Effector memory CD4-positive, alpha-beta T cell (primary cell): ENCODE measurements at regions not wholly inside any gene's neighbourhood (a gene's known extent, or its start where the extent isn't known, plus 50 kb on each side); places are given as distances from the start of the nearest gene placed in this dataset.

ENCODE experiments used
- DNase-seq, 3 donors: peaks; one replicate each; pipeline ENCODE4 v3.0.0-alpha.2; 2020
- H3K27ac ChIP-seq: 2 replicates; pipeline ENCODE4 v1.7.0; 2013; ENCODE audit warnings: mild to moderate bottlenecking, low read length, moderate library complexity; ENCODE audit not compliant: insufficient read depth, poor library complexity, severe bottlenecking
- H3K27me3 ChIP-seq: replicated peaks from 2 replicates; pipeline ENCODE4 v1.7.0; 2013; ENCODE audit warnings: mild to moderate bottlenecking, low read length; ENCODE audit not compliant: insufficient read depth, control insufficient read depth, poor library complexity, severe bottlenecking
- H3K36me3 ChIP-seq: 2 replicates; pipeline ENCODE4 v1.7.0; 2013; ENCODE audit warnings: mild to moderate bottlenecking, low read length, moderate library complexity; ENCODE audit not compliant: control insufficient read depth, insufficient read depth
- H3K4me1 ChIP-seq: 2 replicates; pipeline ENCODE4 v1.7.0; 2013; ENCODE audit warnings: low read length, mild to moderate bottlenecking; ENCODE audit not compliant: control insufficient read depth, insufficient read depth, poor library complexity, severe bottlenecking
- H3K4me3 ChIP-seq: 2 replicates; pipeline ENCODE4 v1.7.0; 2013; ENCODE audit warnings: low read length, low read depth, mild to moderate bottlenecking; ENCODE audit not compliant: insufficient read depth, poor library complexity, severe bottlenecking
- H3K9me3 ChIP-seq: 2 replicates; pipeline ENCODE4 v1.7.0; 2013; ENCODE audit warnings: mild to moderate bottlenecking, low read length, moderate library complexity; ENCODE audit not compliant: control insufficient read depth

GRCh38 chr12:132432126-132432705, 57.7 kb upstream of the FBRSL1 start:
- Histone ChIP-seq H3K27ac (no peak overlapping the region), H3K36me3 (no peaks in the 10 kb centered on the region), H3K4me3 (no peak overlapping the region), H3K4me1 (peaks cover 31% of the 10 kb centered on the region), H3K27me3 (no peaks in the 10 kb centered on the region), H3K9me3 (no peaks in the 10 kb centered on the region)
- DNase-seq: no peak

GRCh38 chr12:132430838-132431774, 58.8 kb upstream of the FBRSL1 start:
- no peak overlapping the region for H3K4me3 ChIP-seq
- H3K9me3 ChIP-seq: no peaks in the 10 kb centered on the region
- no peak overlapping the region for H3K27ac ChIP-seq
- no peaks in the 10 kb centered on the region for H3K27me3 ChIP-seq
- no peak for DNase-seq
- no peaks in the 10 kb centered on the region for H3K36me3 ChIP-seq
- H3K4me1 ChIP-seq: peaks cover 24% of the 10 kb centered on the region

- Histone ChIP-seq H3K4me1 (peaks cover 24% of the 10 kb centered on the region), H3K4me3 (peak overlapping the region; percentile 31), H3K27me3 (no peaks in the 10 kb centered on the region), H3K9me3 (no peaks in the 10 kb centered on the region), H3K27ac (no peak overlapping the region), H3K36me3 (no peaks in the 10 kb centered on the region)
- DNase-seq: peak; percentile 24 to 55 (median 47)
These were observed 59.9 kb upstream of the FBRSL1 start for GRCh38 chr12:132429946-132430643.

- no peak overlapping the region for H3K27ac ChIP-seq
- DNase-seq: no peak
- H3K36me3 ChIP-seq: no peaks in the 10 kb centered on the region
- no peaks in the 10 kb centered on the region for H3K9me3 ChIP-seq
- H3K4me3 ChIP-seq: no peak overlapping the region
- no peaks in the 10 kb centered on the region for H3K27me3 ChIP-seq
- H3K4me1 ChIP-seq: peaks cover 24% of the 10 kb centered on the region
These were observed 60.4 kb upstream of the FBRSL1 start for GRCh38 chr12:132429602-132429945.

DNA sequence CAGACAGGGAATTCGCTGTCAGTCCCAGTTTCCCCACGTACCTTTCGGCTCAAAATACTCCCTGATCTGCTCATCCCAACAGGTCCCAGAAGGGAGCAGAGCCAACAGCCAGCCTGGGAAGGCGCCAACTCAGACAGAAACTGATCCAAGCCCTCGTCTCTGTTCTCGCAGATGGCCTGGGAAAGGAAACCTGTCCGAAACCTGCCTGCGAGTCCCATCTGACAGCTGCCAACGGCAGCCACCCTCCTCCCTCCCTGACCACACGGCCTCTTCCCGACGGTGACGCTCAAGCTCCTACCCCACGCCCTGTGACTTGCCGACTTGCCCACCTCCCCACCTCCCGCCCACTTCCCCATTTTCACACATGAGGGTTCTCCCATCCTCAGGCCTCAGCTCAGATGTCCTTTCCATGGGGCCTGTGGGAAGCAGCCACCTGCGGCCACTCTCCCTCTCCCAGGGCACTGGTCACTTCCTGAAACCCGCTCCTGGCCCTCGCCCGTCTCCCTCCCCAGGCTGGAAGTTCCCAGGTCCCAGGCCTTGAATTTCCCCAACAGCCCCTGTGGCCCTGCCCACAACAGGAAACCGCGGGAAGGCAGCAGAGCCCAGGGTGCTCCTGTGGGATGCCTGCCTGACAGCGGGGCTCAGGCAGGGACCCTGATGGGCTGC, 60.9 kb upstream of the FBRSL1 start:
- Histone ChIP-seq H3K9me3 (no peaks in the 10 kb centered on the region), H3K27me3 (no peaks in the 10 kb centered on the region), H3K4me3 (no peak overlapping the region), H3K36me3 (no peaks in the 10 kb centered on the region), H3K4me1 (peaks cover 22% of the 10 kb centered on the region), H3K27ac (no peak overlapping the region)
- DNase-seq: no peak

GRCh38 chr12:132427999-132428935, 61.7 kb upstream of the FBRSL1 start:
- H3K27ac ChIP-seq: no peak overlapping the region
- H3K4me3 ChIP-seq: no peak overlapping the region
- no peaks in the 10 kb centered on the region for H3K36me3 ChIP-seq
- H3K9me3 ChIP-seq: no peaks in the 10 kb centered on the region
- H3K4me1 ChIP-seq: peaks cover 14% of the 10 kb centered on the region
- no peaks in the 10 kb centered on the region for H3K27me3 ChIP-seq
- DNase-seq: no peak

DNA sequence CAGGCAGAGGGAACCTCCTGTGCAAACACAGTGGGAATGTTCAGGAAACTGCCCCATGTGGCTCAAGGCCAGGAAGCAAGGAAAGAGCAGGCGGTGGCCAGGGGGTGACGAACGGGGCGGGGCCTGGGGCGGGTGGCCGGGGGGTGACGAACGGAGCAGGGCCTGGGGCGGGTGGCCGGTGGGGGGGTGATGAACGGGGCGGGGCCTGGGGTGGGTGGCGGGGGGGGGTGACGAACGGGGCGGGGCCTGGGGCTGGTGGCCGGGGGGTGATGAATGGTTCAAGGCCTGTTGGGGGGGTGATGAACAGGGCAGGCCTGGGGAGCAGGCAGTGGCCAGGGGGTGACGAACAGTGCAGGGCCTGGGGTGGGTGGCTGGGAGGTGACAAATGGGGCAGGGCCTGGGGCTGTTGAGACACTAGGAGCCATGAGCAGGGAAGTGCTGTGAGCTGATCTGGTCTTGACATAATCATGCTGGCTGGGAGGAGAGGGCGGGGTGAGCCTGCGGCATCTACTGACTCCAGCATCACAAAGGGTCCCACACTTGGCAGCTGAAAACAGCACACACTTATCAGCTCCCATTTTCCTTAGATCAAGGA, 62.7 kb upstream of the FBRSL1 start:
- Histone ChIP-seq H3K27ac (no peak overlapping the region), H3K4me3 (no peak overlapping the region), H3K4me1 (peaks cover 14% of the 10 kb centered on the region), H3K27me3 (no peaks in the 10 kb centered on the region), H3K9me3 (no peaks in the 10 kb centered on the region), H3K36me3 (no peaks in the 10 kb centered on the region)
- DNase-seq: no peak

GRCh38 chr12:132426349-132427173, 63.4 kb upstream of the FBRSL1 start:
- Histone ChIP-seq H3K9me3 (no peaks in the 10 kb centered on the region), H3K27me3 (no peaks in the 10 kb centered on the region)

More at GRCh38 chr12:132426349-132427173, 63.4 kb upstream of the FBRSL1 start:
- no peak overlapping the region for H3K4me3 ChIP-seq
- H3K4me1 ChIP-seq: peaks cover 14% of the 10 kb centered on the region
- H3K27ac ChIP-seq: no peak overlapping the region
- no peaks in the 10 kb centered on the region for H3K36me3 ChIP-seq
- no peak for DNase-seq
